Omental fat pad (tissue), 3 donors: ENCODE measurements at regions not wholly inside any gene's neighbourhood (a gene's known extent, or its start where the extent isn't known, plus 50 kb on each side); places are given as distances from the start of the nearest gene placed in this dataset.

ENCODE experiments used
- ATAC-seq: fragments of 150-250 bp; one replicate; pipeline ENCODE4 v1.9.1; 2016; ENCODE audit warnings: mild to moderate bottlenecking, moderate library complexity; ENCODE audit not compliant: low FRiP score
- DNase-seq: peaks from one replicate; pipeline ENCODE4 v3.0.0-alpha.2; 2019; ENCODE audit warnings: low spot score
- TF ChIP-seq, protein P1 (sequence below), 3 donors: fragments of 450-650 bp; IDR thresholded peaks; one replicate each; pipeline ENCODE4 v1.5.1; 2016 to 2017; ENCODE audit warnings: antibody characterized with exemption in 3 of 3, mild to moderate bottlenecking in 3 of 3, moderate library complexity in 2 of 3

DNA sequence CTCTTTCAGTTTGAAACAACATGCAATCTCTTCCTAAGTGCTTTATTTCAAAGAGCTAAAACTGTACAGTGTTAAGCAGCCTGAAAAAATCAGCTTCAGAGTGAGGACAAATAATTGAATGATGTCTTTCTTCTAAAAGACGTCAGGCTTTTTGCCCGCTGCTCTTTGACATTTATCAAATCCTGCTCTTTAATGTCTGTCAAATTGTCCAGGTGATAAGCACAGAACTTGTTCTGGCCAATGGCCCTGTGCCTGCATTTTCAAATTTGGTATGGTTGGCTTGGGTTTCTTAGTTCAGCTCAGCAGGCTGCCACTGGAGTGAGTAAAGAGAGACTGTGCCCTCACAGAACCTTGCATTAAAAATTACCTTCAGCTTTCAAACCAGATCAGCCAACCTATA, 712.9 kb upstream of the LCORL start:
- no peak for ATAC-seq
- no peak for DNase-seq
- TF ChIP-seq, protein P1, sequence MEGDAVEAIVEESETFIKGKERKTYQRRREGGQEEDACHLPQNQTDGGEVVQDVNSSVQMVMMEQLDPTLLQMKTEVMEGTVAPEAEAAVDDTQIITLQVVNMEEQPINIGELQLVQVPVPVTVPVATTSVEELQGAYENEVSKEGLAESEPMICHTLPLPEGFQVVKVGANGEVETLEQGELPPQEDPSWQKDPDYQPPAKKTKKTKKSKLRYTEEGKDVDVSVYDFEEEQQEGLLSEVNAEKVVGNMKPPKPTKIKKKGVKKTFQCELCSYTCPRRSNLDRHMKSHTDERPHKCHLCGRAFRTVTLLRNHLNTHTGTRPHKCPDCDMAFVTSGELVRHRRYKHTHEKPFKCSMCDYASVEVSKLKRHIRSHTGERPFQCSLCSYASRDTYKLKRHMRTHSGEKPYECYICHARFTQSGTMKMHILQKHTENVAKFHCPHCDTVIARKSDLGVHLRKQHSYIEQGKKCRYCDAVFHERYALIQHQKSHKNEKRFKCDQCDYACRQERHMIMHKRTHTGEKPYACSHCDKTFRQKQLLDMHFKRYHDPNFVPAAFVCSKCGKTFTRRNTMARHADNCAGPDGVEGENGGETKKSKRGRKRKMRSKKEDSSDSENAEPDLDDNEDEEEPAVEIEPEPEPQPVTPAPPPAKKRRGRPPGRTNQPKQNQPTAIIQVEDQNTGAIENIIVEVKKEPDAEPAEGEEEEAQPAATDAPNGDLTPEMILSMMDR (IDR thresholded peaks at IDR 0.05), result no peak

DNA sequence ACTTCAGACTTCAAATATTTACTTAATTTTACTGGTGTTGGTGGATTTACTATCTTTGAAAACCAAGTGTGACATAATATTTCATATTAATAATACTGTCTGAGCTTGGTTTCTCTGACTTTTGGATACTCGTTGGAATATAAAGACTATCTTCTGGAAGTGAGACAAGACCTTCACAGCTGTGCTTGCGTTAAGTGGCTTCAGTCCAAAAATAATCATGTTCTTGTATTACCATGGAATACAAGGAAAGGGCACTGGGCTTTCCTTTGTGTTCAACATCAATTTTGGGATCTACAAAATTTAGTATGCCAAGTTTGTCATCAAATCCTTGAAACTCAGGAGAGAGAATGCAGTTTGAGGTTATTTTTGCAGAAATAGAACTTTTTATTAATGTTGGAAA, 712.4 kb upstream of the LCORL start:
- no peak for DNase-seq
- ATAC-seq, result no peak

DNA sequence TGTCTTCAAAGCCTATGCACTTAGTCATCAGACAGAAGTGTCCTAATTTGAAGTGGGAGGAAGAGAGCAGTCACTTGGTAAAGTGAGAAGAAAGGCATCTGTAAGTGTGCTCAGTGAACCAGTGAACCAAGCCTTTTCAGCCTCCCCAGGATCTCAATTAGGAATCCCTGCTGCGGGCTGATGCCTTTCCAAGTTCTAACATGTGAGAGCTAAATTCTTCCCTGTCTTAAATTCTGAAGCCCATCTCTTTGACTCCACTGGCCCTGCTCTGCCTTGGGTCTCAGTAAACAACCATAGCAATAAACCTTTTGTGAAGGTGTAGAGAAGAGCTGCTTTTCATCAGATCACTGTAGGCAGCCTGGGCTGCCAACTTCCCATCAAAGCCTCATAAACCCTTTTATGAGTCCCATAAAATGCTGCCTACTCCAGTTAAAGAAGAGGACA, 701.2 kb upstream of the LCORL start:
- DNase-seq (no peak), ATAC-seq (no peak)
- TF ChIP-seq, protein P1 (IDR thresholded peaks at IDR 0.05), result no peak

More for the DNA sequence above, 712.4 kb upstream of the LCORL start:
- TF ChIP-seq, protein P1 (IDR thresholded peaks at IDR 0.05), result no peak

DNA sequence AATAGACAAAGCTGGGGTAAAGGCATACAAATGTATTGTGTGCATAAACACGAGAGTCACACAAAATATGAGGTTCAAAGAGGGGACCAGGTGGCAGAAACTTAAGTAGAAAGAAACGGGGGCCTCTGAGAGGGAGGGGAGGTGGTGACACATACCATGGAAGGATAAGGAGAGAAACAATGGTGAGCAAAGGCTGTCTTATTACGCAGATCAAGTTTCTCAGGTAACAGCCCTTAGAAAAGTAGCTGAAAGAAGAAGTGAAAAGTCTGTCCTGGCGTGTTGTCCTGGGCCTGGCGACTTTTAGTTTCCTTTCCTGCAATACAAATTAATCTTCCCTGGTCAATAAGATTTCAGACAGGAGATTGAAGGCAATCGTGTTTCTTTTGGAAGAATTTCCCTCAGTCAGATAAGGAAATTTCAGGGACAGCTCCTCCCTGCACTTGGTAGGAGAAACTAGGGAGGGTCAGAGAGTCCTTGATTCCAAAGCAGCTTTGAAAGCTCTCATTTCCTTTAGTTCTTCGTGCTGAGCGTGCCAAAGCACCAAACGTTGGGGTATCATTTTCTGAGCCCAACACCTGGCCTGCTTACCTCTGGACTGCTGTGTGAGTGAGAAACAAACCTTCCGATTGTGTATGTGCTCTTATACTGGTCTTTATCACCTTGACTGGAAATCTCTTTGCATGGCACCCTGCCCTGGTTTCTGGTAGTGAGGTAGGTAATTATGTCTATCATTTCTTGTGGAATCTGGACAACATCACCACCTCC, 676.7 kb upstream of the LCORL start:
- no peak for DNase-seq
- no peak for ATAC-seq
- TF ChIP-seq, protein P1 (IDR thresholded peaks at IDR 0.05), result no peak

DNA sequence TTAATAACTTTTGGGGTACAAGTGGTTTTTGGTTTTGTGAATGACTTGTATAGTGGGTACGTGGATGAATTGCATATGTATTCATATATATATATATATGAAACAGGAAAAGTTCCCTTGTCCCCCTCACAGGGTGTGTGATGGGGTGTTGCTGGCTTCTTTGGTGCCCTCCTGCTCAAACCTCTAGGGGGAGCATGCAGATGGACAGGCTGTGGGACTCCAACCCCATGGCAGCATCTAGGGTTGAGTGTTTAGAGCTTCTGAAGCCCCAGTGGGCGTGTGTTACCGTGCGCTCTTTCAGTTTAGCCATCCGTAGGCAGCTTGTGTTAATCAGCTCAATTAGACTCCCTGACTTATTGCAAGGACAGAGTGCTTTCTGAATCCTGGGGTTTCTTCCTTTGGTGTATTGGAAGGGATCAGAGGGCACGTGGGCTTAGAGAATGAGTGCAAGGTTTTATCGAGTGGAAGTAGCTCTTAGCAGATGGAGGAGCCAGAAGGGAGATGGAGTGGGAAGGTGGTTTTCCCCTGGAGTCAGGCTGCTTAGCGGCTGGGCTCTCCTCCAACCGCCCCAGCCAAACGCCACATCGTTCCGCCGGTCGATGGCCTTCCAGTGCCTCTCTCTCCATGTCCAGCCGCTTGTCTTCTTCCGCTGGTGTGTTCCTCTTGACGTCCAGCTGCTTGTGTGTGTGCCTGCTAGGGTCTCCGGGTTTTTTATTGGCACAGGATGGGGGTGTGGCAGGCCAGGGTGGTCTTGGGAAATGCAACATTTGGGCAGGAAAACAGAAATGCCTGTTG, 674.4 kb upstream of the LCORL start:
- no peak for ATAC-seq
- no peak for DNase-seq
- TF ChIP-seq, protein P1 (IDR thresholded peaks at IDR 0.05), result no peak

DNA sequence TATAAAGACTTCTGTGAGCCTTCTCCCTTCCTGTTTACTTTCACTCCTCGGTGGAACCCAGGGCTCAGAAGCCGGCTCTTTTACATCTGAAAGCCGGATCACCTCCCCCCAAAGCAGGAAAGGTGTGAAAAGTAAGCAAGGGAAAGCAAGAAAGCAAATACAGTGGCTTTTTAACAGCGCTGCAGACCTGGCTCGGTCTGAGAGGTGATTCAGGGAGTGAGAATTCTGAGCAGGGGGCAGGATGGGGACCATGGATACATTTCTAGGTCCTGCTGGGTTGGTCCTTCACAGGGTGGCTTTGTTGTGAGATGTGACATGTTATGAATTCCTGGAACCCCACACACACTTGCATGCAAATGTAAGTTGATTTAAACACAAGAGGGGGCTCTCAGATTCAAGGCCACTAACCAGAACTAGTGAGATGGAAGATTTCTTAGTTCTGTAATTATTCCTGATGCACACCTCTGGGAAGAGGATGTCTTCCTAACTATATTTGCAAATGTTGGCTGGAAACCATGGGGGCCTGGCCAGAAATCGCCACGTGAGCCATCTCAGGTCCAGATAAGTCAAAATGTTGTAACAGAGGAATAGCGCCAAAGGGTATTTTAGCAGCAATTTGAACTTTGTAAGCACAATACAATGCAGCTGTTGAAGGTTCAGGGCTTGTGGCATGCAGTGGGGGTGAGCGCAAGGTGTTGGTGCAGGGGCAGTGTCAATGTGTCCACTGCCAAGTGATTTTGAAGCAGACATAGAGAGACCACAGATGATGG, 670.1 kb upstream of the LCORL start:
- TF ChIP-seq, protein P1 (IDR thresholded peaks at IDR 0.05), result no peak
- no peak for ATAC-seq
- DNase-seq, result no peak
